H9 (cell line): ENCODE measurements at regions not wholly inside any gene's neighbourhood (a gene's known extent, or its start where the extent isn't known, plus 50 kb on each side); places are given as distances from the start of the nearest gene placed in this dataset.

Source experiments
- DNase-seq: peaks from one replicate; pipeline ENCODE4 v3.0.0-alpha.2; 2017
- H2AFZ ChIP-seq: one replicate; pipeline ENCODE4 v1.6.1; 2013; ENCODE audit warnings: mild to moderate bottlenecking, low read length, control low read depth, moderate library complexity
- H2AK5ac ChIP-seq: 2 replicates; pipeline ENCODE4 v1.6.1; 2013; ENCODE audit warnings: low read length, control low read depth, mixed read lengths; ENCODE audit not compliant: insufficient read length
- H2BK120ac ChIP-seq: one replicate; pipeline ENCODE4 v1.6.1; 2013; ENCODE audit warnings: low read depth, mild to moderate bottlenecking, low read length, control low read depth, inconsistent platforms; ENCODE audit not compliant: poor library complexity, severe bottlenecking
- H2BK12ac ChIP-seq: 2 replicates; pipeline ENCODE4 v1.6.1; 2013; ENCODE audit warnings: low read length, control low read depth, mixed read lengths, low read depth; ENCODE audit not compliant: insufficient read length
- H2BK15ac ChIP-seq: 2 replicates; pipeline ENCODE4 v1.6.1; 2013; ENCODE audit warnings: low read depth, low read length, control low read depth
- H2BK20ac ChIP-seq: one replicate; pipeline ENCODE4 v1.6.1; 2013; ENCODE audit warnings: low read depth, mild to moderate bottlenecking, low read length, control low read depth, inconsistent platforms; ENCODE audit not compliant: poor library complexity, severe bottlenecking
- H2BK5ac ChIP-seq: 2 replicates; pipeline ENCODE4 v1.6.1; 2013; ENCODE audit warnings: low read length, control low read depth, mixed read lengths; ENCODE audit not compliant: insufficient read length
- H3K14ac ChIP-seq: 2 replicates; pipeline ENCODE4 v1.6.1; 2013; ENCODE audit warnings: low read length, control low read depth; ENCODE audit not compliant: insufficient read depth
- H3K18ac ChIP-seq: 2 replicates; pipeline ENCODE4 v1.6.1; 2013; ENCODE audit warnings: low read depth, mild to moderate bottlenecking, mixed read lengths, low read length, control low read depth; ENCODE audit not compliant: insufficient read length
- H3K23ac ChIP-seq: 2 replicates; pipeline ENCODE4 v1.6.1; 2013; ENCODE audit warnings: low read length, control low read depth, mixed read lengths, low read depth; ENCODE audit not compliant: insufficient read length
- H3K23me2 ChIP-seq: 2 replicates; pipeline ENCODE4 v1.6.1; 2013; ENCODE audit warnings: low read depth, mild to moderate bottlenecking, mixed read lengths, low read length, control low read depth; ENCODE audit not compliant: insufficient read length, poor library complexity, severe bottlenecking
- H3K27ac ChIP-seq: 2 replicates; pipeline ENCODE4 v1.5.1; 2013; ENCODE audit warnings: low read length, control low read depth, mixed read lengths, low read depth; ENCODE audit not compliant: insufficient read length
- H3K27me3 ChIP-seq: 2 replicates; pipeline ENCODE4 v1.6.1; 2013; ENCODE audit warnings: low read length, control low read depth, inconsistent platforms; ENCODE audit not compliant: insufficient read depth
- H3K4ac ChIP-seq: 2 replicates; pipeline ENCODE4 v1.6.1; 2013; ENCODE audit warnings: low read depth, mild to moderate bottlenecking, control low read depth, inconsistent platforms, low read length, moderate library complexity
- H3K4me1 ChIP-seq: 2 replicates; pipeline ENCODE4 v1.6.1; 2013; ENCODE audit warnings: low read length, control low read depth, inconsistent platforms; ENCODE audit not compliant: insufficient read depth
- H3K4me2 ChIP-seq: 2 replicates; pipeline ENCODE4 v1.6.1; 2013; ENCODE audit warnings: low read length, control low read depth, mixed read lengths; ENCODE audit not compliant: insufficient read length, insufficient read depth
- H3K56ac ChIP-seq: 2 replicates; pipeline ENCODE4 v1.6.1; 2013; ENCODE audit warnings: low read depth, mild to moderate bottlenecking, mixed read lengths, low read length, control low read depth; ENCODE audit not compliant: insufficient read length
- H3K79me1 ChIP-seq: 2 replicates; pipeline ENCODE4 v1.6.1; 2013; ENCODE audit warnings: low read depth, mild to moderate bottlenecking, moderate library complexity, low read length, control low read depth, inconsistent platforms; ENCODE audit not compliant: insufficient read depth, poor library complexity, severe bottlenecking
- H3K79me2 ChIP-seq: 2 replicates; pipeline ENCODE4 v1.6.1; 2013; ENCODE audit warnings: low read length, control low read depth, inconsistent platforms; ENCODE audit not compliant: insufficient read depth
- H3K9ac ChIP-seq: 2 replicates; pipeline ENCODE4 v1.6.1; 2013; ENCODE audit warnings: low read length, control low read depth, mixed read lengths; ENCODE audit not compliant: insufficient read length; ENCODE audit errors: extremely low read depth
- H3K9me3 ChIP-seq: one replicate; pipeline ENCODE4 v1.6.1; 2013; ENCODE audit warnings: low read depth, low read length, inconsistent platforms; ENCODE audit not compliant: control insufficient read depth
- H3T11ph ChIP-seq: one replicate; pipeline ENCODE4 v1.6.1; 2013; ENCODE audit warnings: mild to moderate bottlenecking, low read length, control low read depth, inconsistent platforms
- H4K20me1 ChIP-seq: one replicate; pipeline ENCODE4 v1.6.1; 2013; ENCODE audit not compliant: control insufficient read depth, insufficient read length, insufficient read depth
- H4K5ac ChIP-seq: 2 replicates; pipeline ENCODE4 v1.6.1; 2013; ENCODE audit warnings: low read depth, mild to moderate bottlenecking, mixed read lengths, low read length, control low read depth; ENCODE audit not compliant: insufficient read length
- H4K8ac ChIP-seq: replicated peaks from 2 replicates; pipeline ENCODE4 v1.6.1; 2013; ENCODE audit warnings: low read length, control low read depth, mixed read lengths, low read depth; ENCODE audit not compliant: insufficient read length
- H4K91ac ChIP-seq: 2 replicates; pipeline ENCODE4 v1.6.1; 2013; ENCODE audit warnings: low read depth, mild to moderate bottlenecking, moderate library complexity, mixed read lengths, low read length, control low read depth; ENCODE audit not compliant: insufficient read length
- H3K27ac Mint-ChIP-seq, 3 experiments: 2 replicates in 2 of 3; 3 replicates in 1 of 3; pipeline ENCODE4 v1.8.0; 2020 to 2021; ENCODE audit warnings: mixed read lengths in 3 of 3, mild to moderate bottlenecking in 1 of 3, moderate library complexity in 1 of 3
- H3K27me3 Mint-ChIP-seq: 2 replicates; pipeline ENCODE4 v1.8.0; 2021; ENCODE audit warnings: low read depth, mild to moderate bottlenecking, moderate library complexity, mixed read lengths
- H3K36me3 Mint-ChIP-seq, 3 experiments: 2 replicates in 2 of 3; 3 replicates in 1 of 3; pipeline ENCODE4 v1.8.0; 2020 to 2021; ENCODE audit warnings: low read depth in 3 of 3, mixed read lengths in 3 of 3; ENCODE audit not compliant: insufficient read depth in 1 of 3
- H3K4me1 Mint-ChIP-seq, 2 experiments: 2 replicates each; pipeline ENCODE4 v1.8.0; 2020; ENCODE audit warnings: mixed read lengths in 2 of 2
- H3K4me3 Mint-ChIP-seq, 2 experiments: 2 replicates in 1 of 2; 3 replicates in 1 of 2; pipeline ENCODE4 v1.8.0; 2020 to 2021; ENCODE audit warnings: mild to moderate bottlenecking in 2 of 2, mixed read lengths in 2 of 2, moderate library complexity in 1 of 2
- H3K9me3 Mint-ChIP-seq, 2 experiments: 2 replicates in 1 of 2; 3 replicates in 1 of 2; pipeline ENCODE4 v1.8.0; 2020; ENCODE audit warnings: mild to moderate bottlenecking in 2 of 2, mixed read lengths in 2 of 2, moderate library complexity in 1 of 2
- CTCF ChIP-seq: fragments of 200-600 bp; sonication (generic); conservative IDR thresholded peaks from 3 replicates; pipeline ENCODE4 v1.8.0; 2021; ENCODE audit warnings: antibody characterized with exemption, mild to moderate bottlenecking
- WGBS: extraction: QIAGEN DNeasy Blood & Tissue Kit; methylation state at CpG from one replicate; pipeline ENCODE4 v1.1.7; 2013; ENCODE audit warnings: missing lambda C conversion rate, low lambda C conversion rate, mixed read lengths; ENCODE audit not compliant: insufficient read length; ENCODE audit errors: extremely low coverage; 5-methylcytosine and 5-hydroxymethylcytosine counted together

- TF ChIP-seq CTCF, result no peak
- H3K4me2 ChIP-seq, result no peak overlapping the region
- no peak overlapping the region for H2BK20ac ChIP-seq
- DNase-seq, result no peak
- no peak overlapping the region for H3K56ac ChIP-seq
- no peaks in the 10 kb centered on the region; the same call in 1 of the 2 replicates for H3K27me3 Mint-ChIP-seq
- no peaks in the 10 kb centered on the region for H3K23me2 ChIP-seq
- no peak overlapping the region; a peak in 1 of 7 replicates for H3K27ac Mint-ChIP-seq
- H2AK5ac ChIP-seq, result no peak overlapping the region
- no peak overlapping the region for H3K4ac ChIP-seq
- no peak overlapping the region for H3K14ac ChIP-seq
- no peak overlapping the region for H2BK5ac ChIP-seq
- no peaks in the 10 kb centered on the region for H3K79me2 ChIP-seq
- no peak overlapping the region for H3K27ac ChIP-seq
- no peak overlapping the region for H2BK15ac ChIP-seq
- H4K20me1 ChIP-seq, result no peaks in the 10 kb centered on the region
- H3K9ac ChIP-seq, result no peak overlapping the region
- peaks cover 3 to 9% (median 5%) of the 10 kb centered on the region in 3 experiments; a peak in 6 of 7 replicates for H3K36me3 Mint-ChIP-seq
- H4K91ac ChIP-seq, result no peak overlapping the region
- no peak overlapping the region for H2BK12ac ChIP-seq
- H3K23ac ChIP-seq, result no peak overlapping the region
- H4K5ac ChIP-seq, result no peak overlapping the region
- H3K4me3 Mint-ChIP-seq, result no peak overlapping the region
- H3K9me3 ChIP-seq, result no peaks in the 10 kb centered on the region
- no peaks in the 10 kb centered on the region for H3K27me3 ChIP-seq
- peaks cover 8 to 9% of the 10 kb centered on the region in 2 experiments; a peak in 4 of 5 replicates for H3K9me3 Mint-ChIP-seq
- no peaks in the 10 kb centered on the region for H3K79me1 ChIP-seq
- no peaks in the 10 kb centered on the region for H3K4me1 ChIP-seq
- no peak overlapping the region for H2AFZ ChIP-seq
- peaks cover 0 to 8% of the 10 kb centered on the region in 2 experiments; a peak in 2 of 4 replicates for H3K4me1 Mint-ChIP-seq
- WGBS, result no CpG with 5 or more reads among the region's 3 CpGs
- H3K18ac ChIP-seq, result no peak overlapping the region
- H4K8ac ChIP-seq, result no peak overlapping the region
- H3T11ph ChIP-seq, result no peak overlapping the region
- no peak overlapping the region for H2BK120ac ChIP-seq
Observed at GRCh38 chr2:195545811-195546210, 111.2 kb upstream of the SLC39A10 start.
